Chondrocyte (in vitro differentiated cells): ENCODE measurements at regions not wholly inside any gene's neighbourhood (a gene's known extent, or its start where the extent isn't known, plus 50 kb on each side); places are given as distances from the start of the nearest gene placed in this dataset.

ENCODE experiments used
- DNase-seq: peaks from one replicate; pipeline ENCODE4 v3.0.0; 2021; ENCODE audit warnings: mixed read lengths, low spot score
- H3K27ac Mint-ChIP-seq: one replicate; pipeline ENCODE4 v1.8.0; 2021; ENCODE audit warnings: mild to moderate bottlenecking, moderate library complexity, mixed read lengths; ENCODE audit not compliant: unreplicated experiment
- H3K27me3 Mint-ChIP-seq: 2 replicates; pipeline ENCODE4 v1.8.0; 2021; ENCODE audit warnings: low read depth, mixed read lengths
- H3K36me3 Mint-ChIP-seq: 2 replicates; pipeline ENCODE4 v1.8.0; 2021; ENCODE audit warnings: low read depth, mixed read lengths
- H3K4me1 Mint-ChIP-seq: 2 replicates; pipeline ENCODE4 v1.8.0; 2021; ENCODE audit warnings: low read depth, mild to moderate bottlenecking, mixed read lengths
- H3K4me3 Mint-ChIP-seq: one replicate; pipeline ENCODE4 v1.8.0; 2021; ENCODE audit warnings: mild to moderate bottlenecking, moderate library complexity, mixed read lengths; ENCODE audit not compliant: unreplicated experiment
- H3K9me3 Mint-ChIP-seq: 2 replicates; pipeline ENCODE4 v1.8.0; 2021; ENCODE audit warnings: low read depth, mixed read lengths
- CTCF ChIP-seq: fragments of 200-600 bp; sonication (generic); IDR thresholded peaks from 2 replicates; pipeline ENCODE4 v1.5.0; 2021; ENCODE audit warnings: antibody characterized with exemption, mild to moderate bottlenecking, moderate library complexity

GRCh38 chr12:131635491-131636122 lies 75.3 kb upstream of the SFSWAP start:
- no peak for DNase-seq
- H3K36me3 Mint-ChIP-seq: no peaks in the 10 kb centered on the region
- peaks cover 28% of the 10 kb centered on the region for H3K27me3 Mint-ChIP-seq
- H3K4me1 Mint-ChIP-seq: no peaks in the 10 kb centered on the region
- H3K4me3 Mint-ChIP-seq: no peak overlapping the region
- H3K27ac Mint-ChIP-seq: no peak overlapping the region
- TF ChIP-seq CTCF: no peak
- no peaks in the 10 kb centered on the region for H3K9me3 Mint-ChIP-seq

- no peak overlapping the region for H3K27ac Mint-ChIP-seq
- H3K36me3 Mint-ChIP-seq: no peaks in the 10 kb centered on the region
- H3K4me3 Mint-ChIP-seq: no peak overlapping the region
- H3K4me1 Mint-ChIP-seq: no peaks in the 10 kb centered on the region
- no peak for DNase-seq
- H3K9me3 Mint-ChIP-seq: no peaks in the 10 kb centered on the region
- H3K27me3 Mint-ChIP-seq: peaks cover 29% of the 10 kb centered on the region
- TF ChIP-seq CTCF: no peak
Observed at GRCh38 chr12:131636266-131636665, 74.6 kb upstream of the SFSWAP start.

- DNase-seq: no peak
- H3K4me3 Mint-ChIP-seq: no peak overlapping the region
- no peak overlapping the region for H3K27ac Mint-ChIP-seq
- no peak for TF ChIP-seq CTCF
- no peaks in the 10 kb centered on the region for H3K4me1 Mint-ChIP-seq
- peaks cover 30% of the 10 kb centered on the region for H3K27me3 Mint-ChIP-seq
- no peaks in the 10 kb centered on the region for H3K9me3 Mint-ChIP-seq
- H3K36me3 Mint-ChIP-seq: no peaks in the 10 kb centered on the region
Observed at GRCh38 chr12:131636940-131637750, 73.7 kb upstream of the SFSWAP start.

GRCh38 chr12:131637986-131638385 lies 72.9 kb upstream of the SFSWAP start:
- peaks cover 27% of the 10 kb centered on the region for H3K27me3 Mint-ChIP-seq

More at GRCh38 chr12:131637986-131638385, 72.9 kb upstream of the SFSWAP start:
- H3K4me1 Mint-ChIP-seq: no peaks in the 10 kb centered on the region
- TF ChIP-seq CTCF: no peak
- no peak overlapping the region for H3K4me3 Mint-ChIP-seq
- no peaks in the 10 kb centered on the region for H3K9me3 Mint-ChIP-seq
- H3K36me3 Mint-ChIP-seq: no peaks in the 10 kb centered on the region
- no peak for DNase-seq
- no peak overlapping the region for H3K27ac Mint-ChIP-seq
